GM21576 (cell line): ENCODE measurements at regions not wholly inside any gene's neighbourhood (a gene's known extent, or its start where the extent isn't known, plus 50 kb on each side); places are given as distances from the start of the nearest gene placed in this dataset.

ENCODE experiments used
- ATAC-seq: cut with Tn5 transposase; IDR thresholded peaks from one replicate; pipeline ENCODE4 v1.9.1; 2021; ENCODE audit warnings: mild to moderate bottlenecking, moderate library complexity; ENCODE audit not compliant: unreplicated experiment

DNA sequence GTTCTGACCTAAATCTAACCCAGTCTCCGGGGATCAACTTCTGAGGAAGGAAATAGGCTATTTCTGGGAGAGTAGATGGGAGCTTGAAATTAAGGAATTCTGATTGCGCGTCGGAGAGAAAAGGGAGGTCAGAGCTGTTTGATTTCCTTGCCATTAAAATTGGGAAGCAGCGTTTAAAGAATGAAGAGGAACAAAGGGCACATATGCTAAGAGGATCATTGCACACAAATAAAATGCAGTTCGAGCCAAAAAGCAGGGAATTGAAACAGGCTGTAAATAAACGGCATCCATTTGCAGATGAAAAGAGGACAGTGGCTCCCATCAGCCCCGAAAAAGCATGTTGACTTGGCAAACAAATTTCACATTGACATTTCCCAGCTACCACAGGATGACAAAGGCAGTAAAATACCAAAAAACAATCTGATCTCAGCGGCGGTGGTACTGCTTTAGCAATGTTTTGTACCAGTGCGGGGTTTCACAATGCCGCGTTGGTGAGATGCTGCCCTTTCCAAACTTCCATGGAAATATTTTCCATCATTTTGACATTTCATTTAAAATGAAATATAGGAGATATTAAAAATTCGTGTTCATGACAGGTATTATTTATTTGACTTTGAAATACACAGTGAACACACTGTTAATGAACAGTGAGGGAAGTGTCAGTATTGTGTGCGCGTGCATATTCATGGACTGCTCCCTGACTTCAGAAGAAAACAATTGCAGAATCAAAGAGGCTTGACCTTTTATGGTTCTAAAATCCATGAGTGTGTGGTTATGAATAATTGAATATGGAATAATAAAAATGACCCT lies 108.8 kb downstream of the SQOR start:
- no peak for ATAC-seq

DNA sequence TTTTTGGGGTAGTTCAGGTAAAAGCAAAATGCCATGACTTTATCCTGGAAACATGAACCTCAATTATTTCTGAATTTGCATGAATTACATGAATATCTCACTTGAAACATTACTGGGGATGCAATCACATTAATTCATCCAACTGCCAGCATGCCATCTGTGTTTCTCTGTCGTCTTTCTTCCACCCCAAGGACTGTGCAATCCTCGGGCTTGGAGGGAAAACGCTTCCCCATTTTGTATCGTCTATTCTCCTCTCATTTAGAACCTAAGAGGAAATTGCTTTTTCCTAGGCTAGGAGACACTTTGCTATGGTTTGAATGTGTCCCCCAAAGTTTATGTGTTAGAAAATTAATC lies 109.4 kb downstream of the SQOR start:
- ATAC-seq = no peak

DNA sequence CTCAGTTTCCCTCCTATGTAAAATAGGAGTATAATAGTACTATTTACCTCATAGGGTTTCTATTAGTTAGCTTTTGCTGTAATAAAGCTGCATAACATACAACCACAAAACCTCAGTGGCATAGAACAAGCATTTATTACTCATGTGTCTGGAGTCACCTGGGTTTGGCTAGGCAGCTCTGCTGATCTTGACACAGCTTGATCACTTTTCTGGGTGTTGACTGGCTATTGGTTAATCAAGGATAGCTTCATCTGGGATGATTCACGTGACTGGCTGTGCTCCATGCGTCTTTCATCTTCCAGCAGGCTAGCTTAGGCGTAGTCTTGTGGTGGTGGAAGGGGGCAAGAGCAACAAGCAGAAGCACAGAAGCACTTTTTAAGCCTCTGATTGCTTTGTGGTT lies 112.6 kb downstream of the SQOR start:
- ATAC-seq = no peak

DNA sequence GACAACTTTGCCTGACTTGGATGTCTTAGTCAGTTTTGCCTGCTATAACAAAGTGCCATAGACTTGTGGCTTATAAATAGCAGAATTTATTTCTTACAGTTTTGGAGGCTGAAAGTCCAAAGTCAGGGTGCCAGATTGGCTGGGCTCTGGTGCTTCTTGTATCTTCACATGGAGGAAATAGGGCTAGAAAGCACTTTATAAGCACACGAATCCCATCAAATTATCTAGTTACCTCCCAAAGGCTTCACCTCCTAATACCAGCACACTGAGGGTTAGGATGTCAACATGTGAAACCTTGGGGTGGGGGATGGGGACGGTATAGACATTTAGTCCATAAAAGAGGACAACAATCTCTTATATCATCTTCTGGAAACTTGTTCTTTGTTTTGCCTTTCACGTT lies 116.8 kb downstream of the SQOR start:
- ATAC-seq = no peak

DNA sequence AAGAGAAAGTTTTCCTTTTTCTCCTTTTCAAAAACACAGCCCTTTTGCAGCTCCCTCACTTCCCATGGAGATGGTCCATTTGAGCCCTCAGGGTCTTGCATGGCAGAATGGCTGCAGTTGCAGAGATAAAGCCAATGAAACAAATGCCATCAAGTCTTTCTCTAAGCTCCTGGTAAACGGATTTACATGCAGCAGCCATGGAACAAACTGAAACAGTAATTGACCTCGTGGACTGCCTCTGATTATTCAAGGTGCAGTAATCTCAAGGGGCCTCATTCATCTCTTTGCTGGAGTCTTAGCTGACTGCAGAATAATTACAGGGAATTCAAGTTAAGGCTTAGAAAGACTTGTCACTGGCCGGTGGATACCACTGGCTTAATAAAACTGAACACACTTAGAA lies 125.1 kb downstream of the SQOR start:
- ATAC-seq = no peak

DNA sequence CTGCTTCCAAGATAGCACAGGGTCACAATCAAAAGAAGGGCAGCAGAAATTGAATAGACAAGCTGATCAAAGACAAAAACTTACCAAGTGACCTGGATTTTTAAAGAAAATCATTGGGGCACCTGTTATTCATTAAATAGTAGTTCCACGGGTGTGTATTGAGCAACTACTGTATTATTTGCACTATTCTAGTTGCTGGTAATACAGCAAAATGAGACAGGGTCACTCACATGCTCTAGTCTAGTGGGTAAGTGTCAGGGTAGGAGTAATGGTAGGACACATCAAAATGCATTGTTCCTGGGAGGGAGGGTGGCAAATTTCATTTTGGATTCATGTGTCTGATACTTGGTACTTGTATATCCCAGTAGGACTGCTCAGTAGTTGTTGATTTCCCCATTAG lies 127.9 kb downstream of the SQOR start:
- no peak for ATAC-seq

DNA sequence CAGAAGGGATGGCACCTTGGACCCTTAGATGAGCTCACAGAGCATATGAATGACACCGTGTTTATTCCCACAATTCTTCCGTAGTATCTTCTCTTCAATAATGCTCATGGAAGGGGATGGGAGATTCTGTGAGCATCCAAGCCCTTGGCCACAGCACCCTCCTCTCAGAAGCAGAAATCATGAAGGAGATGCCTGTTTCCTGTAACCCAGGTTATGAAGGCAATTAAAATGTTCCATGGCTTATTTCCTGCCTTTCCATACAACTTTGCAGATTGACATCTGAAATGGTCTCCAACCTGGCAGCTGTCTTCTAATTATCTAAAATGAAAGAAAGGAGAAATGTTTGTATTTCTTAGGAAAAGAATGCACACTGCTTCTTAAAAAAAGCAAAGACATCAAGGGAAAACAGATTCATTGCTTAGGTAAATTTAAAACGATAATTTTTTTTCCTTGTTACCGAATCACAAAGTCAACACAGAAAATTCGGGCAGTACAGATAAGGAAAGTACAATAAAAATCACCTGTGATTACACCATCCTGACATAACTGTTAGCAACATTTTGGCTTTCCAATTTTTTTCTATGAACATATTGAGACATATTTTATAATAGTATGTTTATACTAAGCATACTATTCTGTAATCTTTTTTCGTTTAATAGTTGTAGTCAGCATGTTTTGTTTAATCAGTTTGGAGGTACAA lies 128.5 kb downstream of the SQOR start:
- no peak for ATAC-seq

DNA sequence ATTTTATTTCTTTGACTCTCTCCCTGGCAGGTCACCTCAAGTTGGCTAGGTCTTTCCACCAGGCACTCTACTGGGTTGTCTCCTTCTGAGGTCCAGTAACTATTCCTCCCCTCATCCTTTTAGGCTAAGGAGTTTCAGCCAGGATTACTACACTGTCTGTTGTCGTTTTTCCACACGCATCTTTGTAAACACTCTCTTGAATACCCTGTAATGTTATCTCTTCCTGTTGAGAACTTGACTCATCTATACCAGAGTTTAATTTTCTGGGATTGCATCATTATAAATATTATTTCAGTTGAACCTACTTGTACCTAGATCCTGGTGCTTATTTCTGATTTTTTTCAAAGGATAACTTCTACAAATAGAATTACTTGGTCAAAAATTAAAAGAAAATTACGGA lies 138.3 kb downstream of the SQOR start:
- no peak for ATAC-seq

DNA sequence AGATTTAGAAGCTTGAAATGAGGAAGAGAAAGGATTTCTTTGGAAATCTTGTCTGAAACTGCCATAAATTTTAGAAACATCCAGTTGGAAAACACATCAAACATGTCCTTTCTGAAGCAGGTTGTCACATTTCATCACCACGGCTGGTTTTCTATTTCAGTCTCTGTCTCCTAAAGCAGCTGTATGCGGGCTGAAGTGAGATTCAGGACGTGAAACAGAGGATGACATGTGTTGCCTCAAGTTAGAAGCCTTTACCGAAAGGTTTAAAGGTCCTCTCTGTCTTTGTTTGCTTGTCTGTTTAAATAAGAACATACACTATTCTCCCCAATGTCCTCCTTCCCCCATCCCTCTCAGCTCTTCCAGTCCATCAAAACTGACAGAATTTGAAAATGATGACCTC lies 141.9 kb downstream of the SQOR start:
- no peak for ATAC-seq

DNA sequence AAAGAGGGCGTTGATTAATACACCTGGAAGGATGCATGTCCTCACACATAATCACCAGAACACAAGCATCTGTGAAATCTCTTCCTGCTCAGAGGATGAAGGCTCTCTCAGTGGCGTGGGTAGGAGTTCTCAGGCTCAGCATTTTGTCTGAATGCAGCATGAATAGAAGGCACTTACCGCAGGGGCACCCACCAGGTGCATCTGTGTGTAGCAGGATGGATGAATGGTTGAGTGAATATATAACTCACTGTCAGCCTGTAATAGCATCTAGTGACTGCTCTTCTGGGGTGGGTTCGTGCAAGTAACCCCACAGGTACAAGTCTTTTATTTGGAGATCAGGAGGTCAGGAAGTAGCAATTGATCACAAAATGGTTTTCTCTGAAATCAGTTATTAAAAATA lies 143.0 kb downstream of the SQOR start:
- ATAC-seq = no peak

DNA sequence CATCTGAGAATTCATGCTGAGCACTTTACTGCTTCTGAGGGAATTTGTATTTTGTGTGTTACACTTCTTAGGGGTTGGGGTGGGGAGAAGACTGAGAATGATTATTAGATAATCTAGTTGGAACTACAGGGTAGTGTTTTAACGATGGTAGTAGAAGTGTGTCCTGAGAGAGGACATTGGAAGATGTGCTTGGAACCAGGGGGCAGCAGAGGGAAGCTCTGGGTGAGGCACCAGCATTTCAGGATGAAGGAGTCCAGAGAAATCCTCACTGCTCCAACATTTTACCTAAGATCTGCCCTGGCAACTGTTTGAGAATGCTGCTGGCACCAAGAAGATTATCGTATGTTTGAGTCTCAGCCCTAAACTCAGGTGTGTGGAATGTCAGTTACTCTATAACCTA lies 145.5 kb downstream of the SQOR start:
- ATAC-seq = no peak

DNA sequence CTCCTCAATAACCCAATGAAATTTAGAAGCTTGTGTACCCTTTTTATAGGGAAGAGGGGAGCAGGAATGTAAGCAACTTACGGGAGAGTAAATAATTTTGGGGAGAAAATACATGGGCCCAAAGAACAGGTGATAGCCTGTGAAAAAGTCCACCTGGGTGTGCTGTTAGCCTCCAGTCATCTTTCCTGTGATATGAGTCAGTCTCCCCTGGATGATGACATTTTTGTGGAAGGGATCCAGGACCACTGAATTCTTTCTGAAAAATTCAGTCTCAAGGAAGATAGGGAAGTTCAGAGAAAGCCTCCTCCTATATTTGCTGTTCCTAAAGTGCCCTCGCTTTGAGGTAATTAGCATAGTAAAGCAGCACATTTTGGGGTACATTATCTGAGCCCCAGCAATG lies 149.8 kb downstream of the SQOR start:
- ATAC-seq = no peak

DNA sequence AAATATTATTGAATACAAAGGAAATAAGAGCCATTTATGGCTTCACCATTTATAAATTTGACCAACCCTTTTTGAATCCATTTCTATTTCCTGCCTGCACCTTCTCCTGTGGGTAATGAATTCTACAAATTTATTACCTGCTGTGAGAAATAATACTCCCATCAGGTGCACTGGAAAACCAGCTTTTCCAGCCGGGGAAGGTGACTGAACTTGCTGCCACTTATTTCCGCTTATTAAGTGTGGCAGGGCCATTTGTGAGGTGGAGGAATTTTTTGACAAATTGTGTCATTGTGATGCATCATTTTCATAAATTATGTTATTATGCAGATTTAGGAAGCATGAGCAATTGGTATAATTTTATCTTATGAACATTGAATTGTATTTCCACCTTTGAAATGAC lies 151.1 kb downstream of the SQOR start:
- no peak for ATAC-seq

DNA sequence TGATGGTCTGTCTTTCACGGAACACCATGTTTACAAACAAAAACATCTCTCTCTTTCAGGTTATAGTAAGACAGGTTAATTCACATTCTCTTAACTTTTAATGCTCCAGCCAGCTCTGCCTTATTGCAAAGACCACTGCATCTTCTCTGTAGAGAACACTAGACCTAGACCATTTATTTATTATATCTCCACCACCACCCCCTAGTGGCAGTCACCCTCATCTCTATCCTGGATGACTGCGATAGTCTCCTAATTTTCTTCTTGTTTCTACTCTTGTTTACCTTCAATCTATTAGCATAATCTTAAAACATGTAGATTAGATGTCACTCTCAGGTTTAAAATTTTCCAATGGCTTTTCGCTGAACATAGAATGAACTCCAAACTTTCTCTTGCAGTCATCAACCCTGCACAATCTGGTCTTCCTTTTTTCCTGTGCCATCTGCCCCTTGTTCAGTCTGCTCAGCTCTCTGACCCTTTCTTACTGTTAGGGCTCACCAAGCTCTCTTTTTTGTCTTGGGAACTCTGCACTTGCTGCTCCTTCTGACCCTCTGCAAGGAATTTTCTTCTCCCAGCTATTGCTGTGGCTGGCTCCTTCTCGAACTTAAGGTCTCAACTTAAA lies 155.6 kb downstream of the SQOR start:
- ATAC-seq = no peak

DNA sequence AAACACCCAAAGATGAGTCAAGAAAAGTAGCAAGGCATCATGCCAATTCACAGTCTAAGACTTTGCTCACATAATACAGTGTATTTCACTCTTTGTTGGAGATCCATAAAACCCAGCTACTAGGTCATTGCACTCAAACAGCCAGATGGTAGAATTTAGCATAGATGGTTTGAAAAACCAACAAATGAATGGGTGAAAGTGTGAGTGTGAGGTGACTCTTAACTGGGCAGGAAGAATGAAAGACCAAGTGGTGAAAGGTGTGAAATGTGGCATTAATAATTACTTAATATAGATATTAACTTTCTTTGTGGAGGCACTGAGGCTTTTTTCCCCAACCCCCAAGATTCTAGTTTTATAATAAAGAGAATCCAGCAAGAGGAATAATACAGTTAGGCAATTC lies 159.5 kb downstream of the SQOR start:
- ATAC-seq = no peak

DNA sequence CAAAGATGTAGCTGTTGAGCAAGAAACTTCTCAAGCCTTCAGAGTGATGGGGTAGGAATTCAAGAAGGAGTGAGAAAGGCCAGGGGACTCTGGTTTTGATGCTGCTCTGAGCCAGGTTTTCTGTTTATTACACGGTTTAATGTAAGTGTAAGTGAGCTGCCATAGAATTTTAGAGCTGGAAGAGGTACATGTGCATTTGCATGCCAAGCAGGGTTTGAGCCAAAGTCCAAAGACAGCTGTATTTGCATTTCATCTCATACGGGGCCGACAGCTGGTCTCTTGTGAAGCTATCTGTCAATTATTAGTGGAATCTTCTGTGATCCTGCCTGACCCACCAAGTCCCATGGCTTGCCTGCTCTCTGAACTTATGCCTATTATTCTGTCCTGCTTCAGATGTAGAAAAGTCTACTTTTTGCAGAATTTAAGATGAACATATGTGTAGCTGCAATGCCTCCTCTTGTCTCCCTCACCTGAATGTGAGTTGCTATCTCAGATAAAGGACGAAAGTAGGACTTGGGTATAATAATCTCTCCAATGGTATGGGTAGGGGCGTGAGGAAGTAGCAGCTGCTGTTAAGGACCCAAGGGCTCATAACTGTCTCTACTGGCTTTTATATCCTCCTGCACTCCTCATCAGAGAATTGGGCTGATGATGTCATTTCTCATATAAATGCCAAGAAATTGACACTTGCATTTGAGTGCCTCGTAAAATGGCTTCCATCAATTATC lies 160.0 kb downstream of the SQOR start:
- ATAC-seq = no peak

DNA sequence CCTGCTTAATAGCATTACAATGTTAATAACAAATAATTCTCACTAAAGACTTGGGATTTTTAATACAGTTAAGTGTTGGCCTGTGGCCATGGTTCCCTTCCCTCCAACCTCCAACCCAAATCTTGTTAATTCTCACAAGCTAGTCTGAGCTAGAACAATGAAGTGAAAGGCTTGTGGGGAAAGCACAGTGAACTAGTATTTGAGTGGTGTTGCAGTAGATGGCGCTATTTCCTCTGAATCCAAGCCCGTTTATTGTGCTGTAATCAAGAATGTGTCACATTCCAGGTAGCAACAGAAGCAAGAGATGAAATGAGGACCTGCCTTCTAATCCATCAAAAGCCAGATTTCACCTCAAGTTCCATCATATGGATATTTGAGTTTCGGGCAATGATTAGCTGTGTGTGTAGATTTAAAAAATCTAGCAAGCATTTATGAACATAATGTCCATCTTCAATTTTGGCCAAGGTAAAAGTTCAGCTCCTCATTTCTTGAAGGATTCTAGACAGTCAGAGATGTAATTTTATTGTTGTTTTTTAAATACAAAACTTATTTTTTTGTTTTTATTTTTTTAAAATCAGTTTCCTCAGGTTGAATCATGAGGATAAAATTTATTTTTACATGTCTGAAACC lies 160.7 kb downstream of the SQOR start:
- ATAC-seq = no peak

DNA sequence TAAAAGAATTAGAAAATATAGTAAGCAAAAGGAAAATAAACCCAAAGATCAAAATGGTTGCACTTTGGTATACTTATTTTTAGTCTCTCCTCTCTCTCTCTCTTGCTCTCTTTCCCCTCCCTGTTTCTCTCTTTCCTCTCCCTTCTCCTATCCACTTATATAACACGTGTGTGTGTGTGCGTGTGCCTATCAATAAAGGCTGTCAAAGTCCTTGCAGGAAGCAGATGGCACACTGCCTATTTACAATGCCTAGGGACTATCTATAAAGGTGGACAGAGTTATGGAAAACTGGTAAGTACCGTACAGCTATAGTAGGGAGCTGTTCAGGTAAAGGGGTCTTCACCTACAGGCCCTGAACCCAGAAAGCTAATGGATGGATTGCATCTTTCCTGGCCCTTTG lies 161.6 kb downstream of the SQOR start:
- no peak for ATAC-seq

DNA sequence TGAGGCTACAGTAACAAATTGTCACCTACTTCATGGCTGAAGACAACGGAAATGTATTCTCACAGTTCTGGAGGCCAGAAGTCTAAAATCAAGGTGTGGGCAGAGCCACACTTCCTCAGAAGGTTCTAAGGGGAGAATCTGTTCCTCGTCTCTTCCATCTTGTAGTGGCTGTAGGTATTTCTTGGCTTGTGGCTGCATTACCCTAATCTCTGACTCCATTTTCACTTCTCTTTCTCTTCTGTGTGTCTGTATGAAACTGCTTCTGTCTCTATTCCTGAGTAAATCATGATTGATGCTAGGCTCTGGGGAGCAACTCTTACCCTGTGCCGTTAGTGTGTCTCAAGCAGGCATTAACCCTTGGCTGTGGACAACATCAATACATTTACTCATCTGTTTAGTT lies 164.7 kb downstream of the SQOR start:
- no peak for ATAC-seq

DNA sequence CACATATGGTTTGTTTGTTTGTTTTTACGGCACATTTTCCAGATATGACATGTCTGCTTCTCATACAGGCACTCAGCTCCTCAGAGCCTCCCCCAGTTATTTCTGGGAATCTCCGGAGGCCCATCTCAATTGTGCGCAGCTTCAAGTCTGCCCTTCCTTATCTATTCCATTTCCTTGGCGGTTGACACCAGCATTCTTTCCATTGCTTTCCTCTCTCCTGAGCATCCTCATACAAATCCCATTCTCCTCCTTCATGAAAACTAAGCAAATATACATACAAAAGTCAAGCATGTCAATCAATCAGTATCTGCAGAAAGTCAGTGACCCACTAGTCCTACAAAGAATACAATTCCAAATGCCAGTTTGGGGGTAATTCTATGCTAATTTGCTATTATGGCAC lies 166.7 kb downstream of the SQOR start:
- no peak for ATAC-seq

DNA sequence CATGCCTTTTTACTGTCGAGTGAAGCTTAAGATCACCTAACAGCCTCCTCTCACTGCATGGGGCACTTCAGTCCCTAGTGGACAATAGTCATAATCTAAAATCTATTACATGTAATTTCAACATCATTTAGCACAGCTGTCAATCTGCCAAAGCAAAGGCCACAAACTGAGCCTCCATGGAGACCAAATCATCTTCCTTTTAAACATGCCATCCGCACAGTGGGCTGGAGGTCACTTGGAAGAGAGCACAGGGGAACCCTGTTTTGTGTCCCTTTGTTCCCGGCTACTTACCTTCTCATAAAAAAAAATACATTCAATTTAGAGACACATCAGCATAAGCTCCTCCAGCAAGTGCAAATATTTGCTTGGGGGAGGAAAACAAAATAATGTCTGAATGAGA lies 167.3 kb downstream of the SQOR start:
- no peak for ATAC-seq
